Activated T-cell treated with anti-CD3 and anti-CD28 coated beads, Interleukin-2, amount 50 U/mL, for 4 hours (primary cell): ENCODE measurements at regions not wholly inside any gene's neighbourhood (a gene's known extent, or its start where the extent isn't known, plus 50 kb on each side); places are given as distances from the start of the nearest gene placed in this dataset.
"Not testable (repeated sequence)": the region's sequence is repeated elsewhere in the genome, so short reads cannot be mapped to it uniquely, and the experiment has no call there.

Experiments used
- ATAC-seq, 2 donors: fragments of 200-7000 bp; cut with Tn5 transposase; one replicate each; pipeline ENCODE4 v1.10.0; 2021
- DNase-seq: peaks from one replicate; pipeline ENCODE4 v3.0.0-alpha.2; 2020
- H3K27me3 Mint-ChIP-seq: one replicate; pipeline ENCODE4 v1.8.0; 2021; ENCODE audit warnings: low read depth, mixed read lengths
- H3K36me3 Mint-ChIP-seq: one replicate; pipeline ENCODE4 v1.8.0; 2022; ENCODE audit warnings: mixed read lengths; ENCODE audit not compliant: insufficient read depth
- H3K4me1 Mint-ChIP-seq: one replicate; pipeline ENCODE4 v1.8.0; 2021; ENCODE audit warnings: low read depth, mixed read lengths
- H3K4me3 Mint-ChIP-seq: one replicate; pipeline ENCODE4 v1.8.0; 2021; ENCODE audit warnings: mild to moderate bottlenecking, moderate library complexity, mixed read lengths
- H3K9me3 Mint-ChIP-seq: one replicate; pipeline ENCODE4 v1.8.0; 2021; ENCODE audit warnings: mixed read lengths

GRCh38 chr2:228401065-228401912 is 219.8 kb upstream of the SPHKAP start:
- peaks cover 14% of the 10 kb centered on the region for H3K9me3 Mint-ChIP-seq
- H3K4me3 Mint-ChIP-seq: no peak overlapping the region
- H3K27me3 Mint-ChIP-seq: no peaks in the 10 kb centered on the region
- H3K36me3 Mint-ChIP-seq: no peaks in the 10 kb centered on the region
- no peaks in the 10 kb centered on the region for H3K4me1 Mint-ChIP-seq
- DNase-seq (no peak), ATAC-seq (no peak)

GRCh38 chr2:228387776-228388175 is 206.3 kb upstream of the SPHKAP start:
- H3K4me1 Mint-ChIP-seq: no peaks in the 10 kb centered on the region
- H3K27me3 Mint-ChIP-seq: no peaks in the 10 kb centered on the region
- no peak for ATAC-seq
- H3K9me3 Mint-ChIP-seq: peaks cover 5% of the 10 kb centered on the region
- no peak overlapping the region for H3K4me3 Mint-ChIP-seq
- no peaks in the 10 kb centered on the region for H3K36me3 Mint-ChIP-seq
- DNase-seq: no peak

GRCh38 chr2:228378696-228379425 is 197.4 kb upstream of the SPHKAP start:
- DNase-seq: no peak
- H3K9me3 Mint-ChIP-seq: peaks cover 3% of the 10 kb centered on the region
- no peak for ATAC-seq
- no peaks in the 10 kb centered on the region for H3K36me3 Mint-ChIP-seq
- no peaks in the 10 kb centered on the region for H3K27me3 Mint-ChIP-seq
- no peak overlapping the region for H3K4me3 Mint-ChIP-seq
- H3K4me1 Mint-ChIP-seq: no peaks in the 10 kb centered on the region

GRCh38 chr2:228378233-228378632 is 196.7 kb upstream of the SPHKAP start:
- no peak for ATAC-seq
- DNase-seq: no peak
- Mint-ChIP-seq H3K27me3 (no peaks in the 10 kb centered on the region), H3K4me1 (no peaks in the 10 kb centered on the region), H3K4me3 (no peak overlapping the region), H3K36me3 (no peaks in the 10 kb centered on the region), H3K9me3 (peaks cover 3% of the 10 kb centered on the region)

- H3K36me3 Mint-ChIP-seq: no peaks in the 10 kb centered on the region
- DNase-seq: no peak
- H3K27me3 Mint-ChIP-seq: no peaks in the 10 kb centered on the region
- H3K4me3 Mint-ChIP-seq: no peak overlapping the region
- no peaks in the 10 kb centered on the region for H3K4me1 Mint-ChIP-seq
- H3K9me3 Mint-ChIP-seq: peaks cover 3% of the 10 kb centered on the region
- ATAC-seq: no peak
Observed at GRCh38 chr2:228377533-228377932, 196.0 kb upstream of the SPHKAP start.

- H3K4me1 Mint-ChIP-seq: no peaks in the 10 kb centered on the region
- no peaks in the 10 kb centered on the region for H3K36me3 Mint-ChIP-seq
- ATAC-seq (no peak), DNase-seq (no peak)
- H3K4me3 Mint-ChIP-seq: no peak overlapping the region
- H3K9me3 Mint-ChIP-seq: peaks cover 3% of the 10 kb centered on the region
- H3K27me3 Mint-ChIP-seq: no peaks in the 10 kb centered on the region
Observed at GRCh38 chr2:228374741-228375140, 193.3 kb upstream of the SPHKAP start.

- Mint-ChIP-seq H3K4me3 (no peak overlapping the region), H3K4me1 (no peaks in the 10 kb centered on the region), H3K27me3 (no peaks in the 10 kb centered on the region), H3K9me3 (peaks cover 3% of the 10 kb centered on the region), H3K36me3 (no peaks in the 10 kb centered on the region)
- ATAC-seq (no peak), DNase-seq (no peak)
Observed at GRCh38 chr2:228373191-228373590, 191.7 kb upstream of the SPHKAP start.

GRCh38 chr2:228372212-228372611 is 190.7 kb upstream of the SPHKAP start:
- Mint-ChIP-seq H3K4me3 (no peak overlapping the region), H3K9me3 (peaks cover 3% of the 10 kb centered on the region), H3K4me1 (no peaks in the 10 kb centered on the region), H3K27me3 (no peaks in the 10 kb centered on the region), H3K36me3 (no peaks in the 10 kb centered on the region)
- no peak for ATAC-seq
- no peak for DNase-seq

- Mint-ChIP-seq H3K9me3 (peaks cover 3% of the 10 kb centered on the region), H3K27me3 (no peaks in the 10 kb centered on the region), H3K36me3 (no peaks in the 10 kb centered on the region), H3K4me3 (no peak overlapping the region), H3K4me1 (no peaks in the 10 kb centered on the region)
- DNase-seq: no peak
- ATAC-seq: no peak
Observed at GRCh38 chr2:228369400-228370031, 188.0 kb upstream of the SPHKAP start.

- ATAC-seq: no peak
- H3K4me1 Mint-ChIP-seq: no peaks in the 10 kb centered on the region
- no peak for DNase-seq
- no peaks in the 10 kb centered on the region for H3K27me3 Mint-ChIP-seq
- peaks cover 3% of the 10 kb centered on the region for H3K9me3 Mint-ChIP-seq
- H3K4me3 Mint-ChIP-seq: no peak overlapping the region
- no peaks in the 10 kb centered on the region for H3K36me3 Mint-ChIP-seq
Observed at GRCh38 chr2:228367356-228367755, 185.9 kb upstream of the SPHKAP start.

GRCh38 chr2:228359473-228359872 is 178.0 kb upstream of the SPHKAP start:
- H3K27me3 Mint-ChIP-seq: no peaks in the 10 kb centered on the region
- H3K4me3 Mint-ChIP-seq: no peak overlapping the region
- no peak for ATAC-seq
- no peak for DNase-seq
- H3K9me3 Mint-ChIP-seq: peaks cover 3% of the 10 kb centered on the region
- no peaks in the 10 kb centered on the region for H3K4me1 Mint-ChIP-seq
- H3K36me3 Mint-ChIP-seq: no peaks in the 10 kb centered on the region

GRCh38 chr2:228355897-228356296 is 174.4 kb upstream of the SPHKAP start:
- Mint-ChIP-seq H3K9me3 (peaks cover 3% of the 10 kb centered on the region), H3K4me1 (no peaks in the 10 kb centered on the region)

GRCh38 chr2:228352980-228353379 is 171.5 kb upstream of the SPHKAP start:
- not testable (repeated sequence) for H3K36me3 Mint-ChIP-seq, H3K27me3 Mint-ChIP-seq, H3K4me3 Mint-ChIP-seq, H3K9me3 Mint-ChIP-seq, ATAC-seq, DNase-seq, H3K4me1 Mint-ChIP-seq

More at GRCh38 chr2:228355897-228356296, 174.4 kb upstream of the SPHKAP start:
- Mint-ChIP-seq H3K36me3 (no peaks in the 10 kb centered on the region), H3K4me3 (no peak overlapping the region), H3K27me3 (no peaks in the 10 kb centered on the region)
- DNase-seq (no peak), ATAC-seq (no peak)

GRCh38 chr2:228352048-228352447 is 170.6 kb upstream of the SPHKAP start:
- Mint-ChIP-seq H3K4me3 (no peak overlapping the region), H3K9me3 (no peaks in the 10 kb centered on the region), H3K27me3 (no peaks in the 10 kb centered on the region), H3K4me1 (no peaks in the 10 kb centered on the region), H3K36me3 (no peaks in the 10 kb centered on the region)
- ATAC-seq (no peak), DNase-seq (no peak)
